D341Med (cell line): ENCODE measurements at regions not wholly inside any gene's neighbourhood (a gene's known extent, or its start where the extent isn't known, plus 50 kb on each side); places are given as distances from the start of the nearest gene placed in this dataset.

ENCODE experiments used
- DNase-seq: peaks from one replicate; pipeline ENCODE4 v3.0.0; 2012; ENCODE audit warnings: low spot score

DNA sequence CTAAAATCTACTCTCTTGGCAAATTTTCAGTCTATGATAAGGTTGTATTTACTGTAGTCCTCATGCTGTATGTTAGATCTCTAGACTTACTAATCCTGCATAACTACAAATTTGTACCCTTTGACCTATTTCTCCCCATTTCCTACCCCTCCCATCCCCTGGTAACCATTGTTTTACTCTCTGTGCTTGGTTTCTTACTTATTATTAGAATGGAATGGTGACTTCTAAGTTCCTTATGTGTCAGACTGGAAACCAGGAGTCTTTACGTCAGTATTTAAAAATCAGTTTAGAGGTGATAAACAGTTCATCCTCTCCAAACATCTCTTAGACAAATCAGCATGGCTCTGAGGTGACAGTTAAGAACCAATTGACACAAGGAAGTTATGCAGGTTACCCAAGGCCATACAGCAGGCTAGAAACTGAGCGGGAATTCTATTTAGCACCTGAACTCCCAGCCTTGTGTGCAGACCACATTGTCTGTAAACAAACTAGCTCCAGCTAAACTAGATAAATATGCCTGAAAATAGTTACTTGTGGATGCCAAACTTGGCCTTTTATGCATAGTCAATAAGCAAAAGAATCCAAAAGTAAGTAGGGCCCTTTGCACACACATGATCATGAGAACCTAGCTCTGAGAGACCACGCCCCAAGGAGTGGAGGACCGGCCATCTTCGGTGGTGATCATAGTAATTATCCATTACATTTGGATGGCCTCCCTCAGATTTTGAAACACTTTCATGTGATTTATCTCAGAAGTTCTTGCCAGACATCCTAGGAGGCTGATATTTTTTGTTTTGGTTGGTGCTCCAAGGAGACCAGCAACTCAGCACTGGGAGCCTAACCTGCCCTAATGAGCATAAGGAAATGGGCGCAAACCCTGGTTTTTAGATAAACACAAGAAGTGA is 72.3 kb upstream of the BOC start:
- DNase-seq: no peak

DNA sequence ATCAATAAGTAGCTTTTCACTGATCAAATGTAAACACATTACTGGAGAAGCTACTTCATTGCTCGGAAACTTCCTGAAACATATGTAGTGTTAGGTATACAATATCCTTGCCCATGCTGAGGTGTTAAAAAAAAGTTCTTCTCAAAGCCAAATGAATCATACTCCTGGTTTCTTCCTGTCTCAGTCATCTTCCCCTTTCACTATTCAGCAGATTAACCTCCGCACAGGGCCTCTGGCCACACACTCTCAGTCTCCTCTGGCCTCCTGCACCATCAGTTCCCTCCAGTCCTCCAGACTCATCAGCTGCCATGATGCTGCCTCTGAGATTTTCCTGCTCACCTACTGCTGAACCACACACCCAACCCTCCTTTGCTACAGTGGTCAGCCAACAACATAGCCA is 70.5 kb upstream of the BOC start:
- no peak for DNase-seq

- no peak for DNase-seq
Observed at GRCh38 chr3:113141543-113141942, 69.8 kb upstream of the BOC start.

DNA sequence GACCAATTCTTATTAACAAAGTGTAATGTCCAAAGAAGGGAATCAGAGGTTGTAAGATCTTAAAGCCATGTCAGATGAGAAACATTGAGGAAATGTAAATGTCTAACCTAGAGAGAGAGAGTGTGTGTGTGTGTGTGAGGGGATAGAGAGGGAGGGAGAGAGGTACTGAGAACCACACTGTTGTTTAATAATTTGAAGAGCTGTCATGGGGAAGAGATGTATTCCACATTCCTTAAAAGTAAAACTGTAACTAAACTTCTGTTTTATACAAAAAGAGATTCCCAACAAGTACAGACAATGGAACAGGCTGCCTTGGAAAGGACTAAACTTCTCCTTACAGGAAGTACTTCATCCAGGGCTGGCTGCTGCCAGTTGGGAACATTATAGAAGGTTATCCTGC is 68.9 kb upstream of the BOC start:
- DNase-seq: no peak

DNA sequence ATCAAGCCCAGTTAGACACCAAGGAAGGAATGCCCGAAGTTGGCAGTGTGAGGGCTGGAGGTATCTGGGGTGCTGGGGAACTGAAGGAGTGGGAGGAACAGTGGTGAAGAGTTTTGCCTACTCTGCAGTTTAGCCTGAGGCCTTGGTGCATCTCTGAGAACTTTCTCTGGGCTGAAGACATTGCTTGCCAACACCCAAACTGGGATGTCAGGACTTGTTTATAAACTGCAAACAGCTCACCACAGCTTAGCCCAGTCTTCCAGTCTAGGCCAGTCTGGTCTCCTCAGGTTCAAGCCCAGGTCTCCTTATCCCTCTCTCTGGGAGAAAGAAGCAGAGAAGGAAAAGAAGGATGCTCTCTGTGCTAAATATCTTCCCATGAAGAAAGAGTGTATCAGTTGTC is 68.0 kb upstream of the BOC start:
- DNase-seq: no peak

DNA sequence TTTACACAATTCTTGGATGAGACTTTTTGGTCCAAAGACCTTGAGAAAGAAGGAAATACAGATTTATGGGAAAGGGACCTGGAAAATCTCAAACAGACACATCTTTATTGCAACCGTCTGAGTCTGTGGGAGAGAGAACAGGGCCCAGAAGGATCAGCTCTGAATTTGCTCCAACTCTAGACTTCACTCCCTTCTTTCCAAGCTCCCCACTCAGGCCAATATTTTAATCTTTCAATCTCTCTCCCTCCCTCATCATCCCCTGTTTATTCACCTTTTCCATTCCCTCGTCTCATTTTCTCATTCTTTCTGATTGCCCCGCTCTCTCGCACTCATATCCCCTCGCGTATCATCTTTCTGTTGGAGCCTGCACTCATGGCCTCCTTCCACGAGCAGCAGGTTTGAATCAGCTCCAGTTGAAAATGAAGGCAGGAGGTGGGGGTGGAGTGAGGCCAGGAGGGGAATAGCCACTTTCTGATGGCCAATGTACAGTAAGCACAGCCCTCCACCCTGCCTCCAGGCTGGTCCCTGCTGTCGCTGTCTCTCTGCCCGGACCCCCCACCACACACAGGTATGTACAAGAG is 63.6 kb upstream of the BOC start:
- no peak for DNase-seq

DNA sequence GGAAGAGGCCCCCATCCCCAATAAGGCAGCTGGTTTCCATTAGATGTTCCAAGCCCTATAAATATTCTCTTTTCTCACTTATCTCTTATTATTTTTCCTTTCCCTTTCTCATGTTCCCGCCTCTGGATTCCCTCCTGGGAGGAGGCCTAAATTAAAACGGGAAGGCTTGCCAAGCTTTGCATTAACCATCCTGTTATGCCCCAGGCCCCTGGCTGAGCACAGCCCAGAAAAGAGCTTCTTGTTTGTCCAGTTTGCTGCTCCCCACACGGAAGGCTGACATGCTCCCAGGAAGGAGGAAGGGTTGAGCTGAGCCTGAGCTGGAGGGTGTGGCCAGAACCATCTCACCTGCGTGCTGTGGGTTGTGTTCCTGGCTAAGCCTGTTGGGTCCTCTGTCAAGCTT is 63.1 kb upstream of the BOC start:
- DNase-seq: peak; percentile 34

DNA sequence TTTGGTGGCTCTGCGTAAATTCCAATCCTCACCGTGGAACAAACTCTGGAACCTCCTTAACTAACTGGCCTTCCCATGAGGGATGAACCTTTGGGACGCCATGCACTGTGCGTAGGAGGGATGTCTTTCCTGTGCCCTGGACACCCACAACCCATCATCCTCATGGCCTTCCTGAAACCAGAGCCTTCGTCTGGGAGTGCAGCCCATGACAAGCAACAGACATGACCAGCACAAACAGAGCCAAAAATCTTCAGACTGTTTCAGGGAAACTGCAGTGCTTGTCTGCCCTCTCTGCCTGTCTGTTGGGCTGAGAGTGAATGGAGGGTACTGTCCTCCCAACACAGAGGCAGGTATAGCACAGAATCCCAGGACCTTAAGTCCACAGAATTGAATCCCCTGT is 61.1 kb upstream of the BOC start:
- no peak for DNase-seq

GRCh38 chr3:113151461-113152031 is 59.8 kb upstream of the BOC start:
- no peak for DNase-seq

DNA sequence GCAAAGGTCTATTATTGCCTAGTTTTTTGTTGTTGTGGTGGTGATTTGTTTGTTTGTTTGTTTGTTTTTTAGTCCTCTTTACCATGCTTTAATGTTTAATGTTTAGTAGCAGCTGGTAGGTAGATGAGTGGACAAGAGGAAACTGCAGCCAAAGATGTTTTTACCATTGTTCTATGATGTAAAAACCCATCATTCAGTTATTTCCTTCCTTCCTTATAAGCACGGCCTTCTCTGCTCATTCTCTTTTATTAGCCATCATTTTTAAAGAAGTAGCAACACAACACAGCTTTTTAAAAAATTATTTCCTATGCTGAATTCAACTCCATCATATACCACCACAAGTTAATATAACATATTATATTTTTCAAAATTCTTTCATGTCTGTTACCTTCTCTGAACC is 58.5 kb upstream of the BOC start:
- DNase-seq: no peak

GRCh38 chr3:113153499-113154107 is 57.8 kb upstream of the BOC start:
- no peak for DNase-seq

GRCh38 chr3:113156816-113157333 is 54.5 kb upstream of the BOC start:
- no peak for DNase-seq

DNA sequence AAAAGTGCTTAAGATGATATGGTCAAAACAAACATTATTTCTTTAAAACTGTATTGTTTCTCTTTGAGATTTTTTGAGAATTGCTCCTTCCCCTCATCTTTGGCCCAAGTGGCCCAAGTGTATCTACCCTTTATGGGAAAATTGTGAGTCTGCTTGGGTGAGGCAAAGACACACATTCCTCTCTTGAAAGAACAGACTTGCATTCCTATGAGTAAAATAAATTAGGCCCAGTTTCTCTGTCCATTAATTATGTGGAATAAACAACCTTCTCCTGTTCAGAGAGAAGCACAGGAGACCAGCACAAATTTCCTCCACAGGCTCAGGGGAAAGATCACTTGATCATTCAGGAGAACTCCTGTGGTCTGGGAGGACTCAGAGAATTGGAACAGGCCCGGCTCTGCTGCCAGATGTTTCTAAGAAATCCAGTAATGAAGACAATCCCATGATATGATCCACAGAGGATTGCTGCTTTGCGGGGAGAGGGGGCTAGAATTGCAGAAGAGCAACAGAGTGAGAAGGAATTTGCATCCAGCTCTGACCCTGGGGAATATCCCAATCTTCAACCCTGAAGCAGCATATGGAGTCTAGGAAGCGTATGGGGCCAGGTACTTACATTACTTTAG is 53.8 kb upstream of the BOC start:
- DNase-seq: no peak

GRCh38 chr3:113158171-113158570 is 53.2 kb upstream of the BOC start:
- DNase-seq: no peak
